Immature natural killer cell (primary cell): ENCODE measurements at regions not wholly inside any gene's neighbourhood (a gene's known extent, or its start where the extent isn't known, plus 50 kb on each side); places are given as distances from the start of the nearest gene placed in this dataset.
"Not testable (repeated sequence)": the region's sequence is repeated elsewhere in the genome, so short reads cannot be mapped to it uniquely, and the experiment has no call there.

Source experiments
- DNase-seq, 3 donors: peaks; one replicate each; pipeline ENCODE4 v3.0.0; 2022; ENCODE audit warnings: mixed read lengths in 1 of 3
- H3K27ac Mint-ChIP-seq, 6 donors: one replicate each; pipeline ENCODE4 v1.8.0; 2020; ENCODE audit warnings: mixed read lengths in 6 of 6, mild to moderate bottlenecking in 5 of 6, inconsistent platforms in 4 of 6, moderate library complexity in 3 of 6
- H3K27me3 Mint-ChIP-seq, 3 donors: one replicate each; pipeline ENCODE4 v1.8.0; 2020 to 2021; ENCODE audit warnings: low read depth in 3 of 3, mild to moderate bottlenecking in 3 of 3, mixed read lengths in 3 of 3, moderate library complexity in 3 of 3, inconsistent platforms in 1 of 3
- H3K36me3 Mint-ChIP-seq, 3 donors: one replicate each; pipeline ENCODE4 v1.8.0; 2020; ENCODE audit warnings: mixed read lengths in 3 of 3, inconsistent platforms in 2 of 3, mild to moderate bottlenecking in 2 of 3
- H3K4me1 Mint-ChIP-seq, 2 donors: one replicate each; pipeline ENCODE4 v1.8.0; 2020; ENCODE audit warnings: inconsistent platforms in 2 of 2, mild to moderate bottlenecking in 2 of 2, mixed read lengths in 2 of 2, moderate library complexity in 1 of 2
- H3K4me3 Mint-ChIP-seq, 5 donors: one replicate each; pipeline ENCODE4 v1.8.0; 2020; ENCODE audit warnings: mild to moderate bottlenecking in 5 of 5, mixed read lengths in 5 of 5, inconsistent platforms in 3 of 5, moderate library complexity in 3 of 5
- H3K9me3 Mint-ChIP-seq, 6 donors: one replicate each; pipeline ENCODE4 v1.8.0; 2020; ENCODE audit warnings: mild to moderate bottlenecking in 6 of 6, mixed read lengths in 6 of 6, inconsistent platforms in 4 of 6, moderate library complexity in 3 of 6

DNA sequence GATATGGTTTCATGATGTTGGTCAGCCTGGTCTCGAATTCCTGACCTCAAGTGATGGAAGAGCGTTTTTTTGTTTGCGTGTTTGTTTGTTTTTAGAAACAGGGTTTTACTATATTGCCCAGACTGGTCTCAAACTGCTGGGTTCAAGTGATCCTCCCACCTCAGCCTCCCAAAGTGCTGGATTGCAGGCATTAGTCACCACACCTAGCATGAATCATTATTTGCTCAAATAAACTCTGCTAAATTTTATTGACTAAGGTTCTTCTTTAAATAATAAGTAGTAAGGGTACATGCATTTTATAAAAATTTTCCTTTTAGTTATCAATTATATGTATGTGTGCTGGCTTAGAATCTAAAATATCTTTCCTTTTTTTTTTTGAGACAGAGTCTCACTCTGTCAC lies 52.9 kb downstream of the ZBTB9 start:
- Mint-ChIP-seq H3K27ac (no peak overlapping the region), H3K27me3 (no peaks in the 10 kb centered on the region), H3K4me1 (no peaks in the 10 kb centered on the region), H3K9me3 (peaks cover 0 to 5% (median 0%) of the 10 kb centered on the region in 6 donors), H3K36me3 (no peaks in the 10 kb centered on the region), H3K4me3 (no peak overlapping the region)
- no peak for DNase-seq

DNA sequence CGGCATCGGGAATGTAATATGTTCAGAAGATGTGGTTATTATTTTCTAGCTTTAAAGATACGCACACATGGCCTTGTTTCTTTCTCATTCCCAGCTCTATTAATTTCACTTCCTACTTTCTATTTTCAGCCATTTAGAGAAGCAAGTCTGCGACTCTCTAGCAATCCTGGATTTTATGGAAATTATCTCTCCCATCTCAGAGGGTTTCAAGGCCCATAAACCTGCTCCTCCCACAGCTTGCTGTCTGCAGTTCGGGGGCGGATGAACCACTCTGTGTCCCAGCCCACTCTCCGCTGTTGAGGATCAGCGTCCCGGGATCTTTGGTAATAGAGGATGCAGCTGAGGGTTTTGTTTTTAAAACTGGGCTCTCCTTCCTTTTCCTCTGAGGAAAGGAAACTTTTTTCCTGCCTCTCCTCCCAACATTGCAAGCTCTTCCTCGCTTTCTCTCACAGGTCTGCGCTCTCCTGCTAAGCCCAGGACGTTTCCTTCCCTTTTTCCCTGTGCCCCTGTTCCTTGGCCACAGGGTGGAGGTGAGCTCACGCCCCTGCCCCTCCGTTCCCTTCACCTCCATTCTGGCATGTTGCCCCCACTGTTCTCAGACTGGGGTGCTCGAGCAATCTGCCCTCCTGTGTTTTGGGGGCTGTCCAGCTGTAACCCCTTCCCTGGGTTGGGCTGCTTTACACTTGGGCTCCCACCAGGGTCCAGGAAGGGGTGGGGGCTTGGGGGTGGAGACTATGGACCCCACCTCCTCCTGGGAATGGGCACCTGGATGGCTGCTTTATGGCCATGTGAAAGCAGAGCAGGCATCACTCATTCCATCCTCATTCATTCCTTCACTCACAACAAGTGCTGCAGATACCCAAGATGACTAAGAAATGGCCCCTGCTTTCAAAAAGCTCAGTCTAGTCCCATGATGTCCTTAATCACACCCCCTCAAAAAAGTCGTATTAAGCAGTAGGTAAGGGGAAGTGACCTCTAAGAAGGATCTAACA lies 54.9 kb downstream of the ZBTB9 start:
- H3K27ac Mint-ChIP-seq, result no peak overlapping the region
- no peaks in the 10 kb centered on the region for H3K36me3 Mint-ChIP-seq
- H3K4me3 Mint-ChIP-seq, result peak overlapping the region in 1 of 5 donors; percentile 32
- H3K9me3 Mint-ChIP-seq, result peaks cover 0 to 5% (median 0%) of the 10 kb centered on the region in 6 donors
- peaks cover 1 to 3% (median 2%) of the 10 kb centered on the region in 3 donors for H3K27me3 Mint-ChIP-seq
- no peak for DNase-seq
- no peaks in the 10 kb centered on the region for H3K4me1 Mint-ChIP-seq

GRCh38 chr6:33513213-33513612 lies 58.8 kb downstream of the ZBTB9 start:
- Mint-ChIP-seq H3K27ac (no peak overlapping the region), H3K9me3 (peaks cover 0 to 5% (median 0%) of the 10 kb centered on the region in 6 donors), H3K4me1 (no peaks in the 10 kb centered on the region), H3K36me3 (no peaks in the 10 kb centered on the region), H3K27me3 (peaks cover 5 to 8% (median 6%) of the 10 kb centered on the region in 3 donors), H3K4me3 (no peak overlapping the region)
- DNase-seq, result no peak

GRCh38 chr6:33516726-33517125 lies 62.4 kb downstream of the ZBTB9 start:
- Mint-ChIP-seq H3K4me1 (no peaks in the 10 kb centered on the region), H3K4me3 (no peak overlapping the region), H3K27ac (no peak overlapping the region), H3K9me3 (no peaks in the 10 kb centered on the region), H3K36me3 (no peaks in the 10 kb centered on the region), H3K27me3 (peaks cover 5 to 10% (median 6%) of the 10 kb centered on the region in 3 donors)
- DNase-seq, result no peak

- H3K27ac Mint-ChIP-seq, H3K27me3 Mint-ChIP-seq, H3K36me3 Mint-ChIP-seq, H3K9me3 Mint-ChIP-seq, H3K4me3 Mint-ChIP-seq, DNase-seq, H3K4me1 Mint-ChIP-seq: not testable (repeated sequence)
Observed at GRCh38 chr6:33520636-33521488, 59.2 kb downstream of the BAK1 start.

- H3K4me1 Mint-ChIP-seq, result no peaks in the 10 kb centered on the region
- DNase-seq, result no peak
- no peaks in the 10 kb centered on the region for H3K36me3 Mint-ChIP-seq
- peaks cover 5 to 6% (median 5%) of the 10 kb centered on the region in 3 donors for H3K27me3 Mint-ChIP-seq
- H3K9me3 Mint-ChIP-seq, result no peaks in the 10 kb centered on the region
- H3K27ac Mint-ChIP-seq, result no peak overlapping the region
- no peak overlapping the region for H3K4me3 Mint-ChIP-seq
Observed at GRCh38 chr6:33521489-33522091, 58.5 kb downstream of the BAK1 start.
